B cell (primary cell): ENCODE measurements at regions not wholly inside any gene's neighbourhood (a gene's known extent, or its start where the extent isn't known, plus 50 kb on each side); places are given as distances from the start of the nearest gene placed in this dataset.

Experiments used
- ATAC-seq: fragments of 200-7000 bp; cut with Tn5 transposase; one replicate; pipeline ENCODE4 v1.10.0; 2021; ENCODE audit warnings: low read depth, mild to moderate bottlenecking, moderate number of reproducible peaks, moderate library complexity
- CTCF ChIA-PET: fragments of 350-600 bp; sonication (Branson Sonifier 250); formaldehyde crosslinking; loops from one replicate; lab custom pipeline; 2021; ENCODE audit warnings: antibody characterized with exemption, inconsistent platforms; lab: Charles Lee
- POLR2A ChIA-PET: fragments of 350-600 bp; sonication (Branson Sonifier 250); formaldehyde crosslinking; loops from one replicate; lab custom pipeline; 2021; ENCODE audit warnings: antibody characterized with exemption; lab: Charles Lee
- DNase-seq: peaks from one replicate; pipeline ENCODE4 v3.0.0; 2013
- H2AFZ ChIP-seq: 2 replicates; pipeline ENCODE4 v1.6.1; 2012; ENCODE audit warnings: mild to moderate bottlenecking, low read depth, low read length; ENCODE audit not compliant: insufficient read depth, poor library complexity, severe bottlenecking
- H3K27ac ChIP-seq, 2 donors: 1 replicate in 1 of 2; 2 replicates in 1 of 2; pipeline ENCODE4 v1.5.1; 2012 to 2013; ENCODE audit warnings: low read length in 2 of 2, mild to moderate bottlenecking in 2 of 2, moderate library complexity in 1 of 2
- H3K27me3 ChIP-seq, 4 experiments: fragments of 200-600 bp in 1 of 4; sonication (generic) in 1 of 4; replicated peaks in 1 of 4; 1 replicate in 2 of 4; 2 replicates in 2 of 4; pipeline versions ENCODE4 v1.6.1 to v1.7.0; 2013 to 2016; ENCODE audit warnings: low read length in 3 of 4, mild to moderate bottlenecking in 2 of 4, mixed read lengths in 1 of 4, moderate library complexity in 1 of 4; ENCODE audit not compliant: insufficient read depth in 4 of 4, control insufficient read depth in 3 of 4; ENCODE audit errors: control extremely low read depth in 1 of 4
- H3K36me3 ChIP-seq, 2 experiments: replicated peaks in 1 of 2; 1 replicate in 1 of 2; 2 replicates in 1 of 2; pipeline versions ENCODE4 v1.6.1 to v1.7.1; 2013; ENCODE audit warnings: low read length in 1 of 2; ENCODE audit not compliant: insufficient read depth in 2 of 2, control insufficient read depth in 1 of 2; ENCODE audit errors: control extremely low read depth in 1 of 2, extremely low read depth in 1 of 2
- H3K4me1 ChIP-seq, 2 donors: fragments of 200-600 bp in 1 of 2; sonication (generic) in 1 of 2; 1 replicate in 1 of 2; 2 replicates in 1 of 2; pipeline versions ENCODE4 v1.5.1 to v1.6.1; 2013 to 2017; ENCODE audit warnings: low read length in 2 of 2; ENCODE audit not compliant: control insufficient read depth in 2 of 2, insufficient read depth in 2 of 2
- H3K4me2 ChIP-seq: replicated peaks from 2 replicates; pipeline ENCODE3; 2012; ENCODE audit warnings: mild to moderate bottlenecking, low read depth, low read length; ENCODE audit not compliant: poor library complexity, severe bottlenecking
- H3K4me3 ChIP-seq, 5 experiments: fragments of 200-600 bp in 1 of 5; sonication (generic) in 1 of 5; 1 replicate in 3 of 5; 2 replicates in 2 of 5; pipeline versions ENCODE4 v1.5.1 to v1.7.0; 2011 to 2016; ENCODE audit warnings: low read length in 4 of 5, mild to moderate bottlenecking in 4 of 5, low read depth in 2 of 5, control low read depth in 1 of 5, moderate library complexity in 1 of 5; ENCODE audit not compliant: insufficient read depth in 1 of 5; ENCODE audit errors: control extremely low read depth in 1 of 5, extremely low read depth in 1 of 5
- H3K79me2 ChIP-seq: fragments of 200-600 bp; sonication (generic); one replicate; pipeline ENCODE4 v1.6.0; 2016; ENCODE audit warnings: low read length; ENCODE audit not compliant: control insufficient read depth, insufficient read depth
- H3K9ac ChIP-seq: fragments of 200-600 bp; sonication (generic); 2 replicates; pipeline ENCODE4 v1.6.1; 2017; ENCODE audit warnings: mild to moderate bottlenecking, low read length, moderate library complexity
- H3K9me3 ChIP-seq, 3 donors: one replicate each; pipeline versions ENCODE4 v1.6.1 to v1.7.1; 2013; ENCODE audit warnings: low read length in 2 of 3; ENCODE audit not compliant: control insufficient read depth in 2 of 3, insufficient read depth in 1 of 3; ENCODE audit errors: control extremely low read depth in 1 of 3
- H4K20me1 ChIP-seq: 2 replicates; pipeline ENCODE4 v1.6.0; 2012; ENCODE audit warnings: mild to moderate bottlenecking, low read length; ENCODE audit not compliant: insufficient read depth, control insufficient read depth, poor library complexity, severe bottlenecking
- H3K27ac Mint-ChIP-seq: one replicate; pipeline ENCODE4 v1.8.0; 2021; ENCODE audit warnings: mixed read lengths
- H3K27me3 Mint-ChIP-seq: one replicate; pipeline ENCODE4 v1.8.0; 2021; ENCODE audit warnings: mixed read lengths
- H3K4me1 Mint-ChIP-seq: one replicate; pipeline ENCODE4 v1.8.0; 2021; ENCODE audit warnings: mixed read lengths
- H3K4me3 Mint-ChIP-seq: one replicate; pipeline ENCODE4 v1.8.0; 2021; ENCODE audit warnings: mixed read lengths
- H3K9me3 Mint-ChIP-seq: one replicate; pipeline ENCODE4 v1.8.0; 2022; ENCODE audit warnings: mixed read lengths; ENCODE audit not compliant: insufficient read depth
- CTCF ChIP-seq: fragments of 200-600 bp; IDR thresholded peaks from one replicate; pipeline ENCODE4 v1.8.0; 2022; ENCODE audit warnings: antibody characterized with exemption, mild to moderate bottlenecking
- EZH2 ChIP-seq: IDR thresholded peaks from 2 replicates; pipeline ENCODE4 v1.6.1; 2012; ENCODE audit warnings: borderline replicate concordance, low read depth, mild to moderate bottlenecking, moderate library complexity, low read length; ENCODE audit not compliant: insufficient read depth, poor library complexity, severe bottlenecking
- WGBS: methylation state at CpG from one replicate; pipeline ENCODE4 v1.1.5; 2013; ENCODE audit warnings: missing lambda C conversion rate; ENCODE audit not compliant: insufficient coverage; 5-methylcytosine and 5-hydroxymethylcytosine counted together
- intact Hi-C: fragments of 100-400 bp; cut with micrococcal nuclease; formaldehyde crosslinking; loops from one replicate; pipeline ENCODE4 v1.10.0; 2022

- no peaks in the 10 kb centered on the region for H3K27me3 Mint-ChIP-seq
- H3K4me1 Mint-ChIP-seq, result no peaks in the 10 kb centered on the region
- CTCF ChIA-PET, result no interaction called here
- no peak overlapping the region for H3K4me3 ChIP-seq
- H3K4me2 ChIP-seq, result no peak overlapping the region
- H2AFZ ChIP-seq, result no peak overlapping the region
- no peaks in the 10 kb centered on the region for H3K4me1 ChIP-seq
- intact Hi-C loops, result no loop called here
- DNase-seq, result no peak
- TF ChIP-seq EZH2, result no peak
- H4K20me1 ChIP-seq, result no peaks in the 10 kb centered on the region
- H3K27me3 ChIP-seq, result no peaks in the 10 kb centered on the region
- no peak overlapping the region for H3K27ac ChIP-seq
- H3K4me3 Mint-ChIP-seq, result no peak overlapping the region
- H3K27ac Mint-ChIP-seq, result no peak overlapping the region
- no peaks in the 10 kb centered on the region for H3K9me3 ChIP-seq
- ATAC-seq, result no peak
- no peaks in the 10 kb centered on the region for H3K36me3 ChIP-seq
- no peaks in the 10 kb centered on the region for H3K9me3 Mint-ChIP-seq
- no peaks in the 10 kb centered on the region for H3K79me2 ChIP-seq
- POLR2A ChIA-PET, result no interaction called here
- WGBS, result no CpG with 5 or more reads among the region's 1 CpG
- H3K9ac ChIP-seq, result no peak overlapping the region
Measured at GRCh38 chrX:79443121-79443520, 76.0 kb upstream of the ITM2A start.

- Histone ChIP-seq H3K4me3 (no peak overlapping the region), H3K36me3 (no peaks in the 10 kb centered on the region), H2AFZ (no peak overlapping the region), H3K9ac (no peak overlapping the region), H3K79me2 (no peaks in the 10 kb centered on the region), H4K20me1 (no peaks in the 10 kb centered on the region), H3K9me3 (peaks cover 0 to 4% (median 0%) of the 10 kb centered on the region in 3 donors), H3K4me2 (no peak overlapping the region), H3K27me3 (no peaks in the 10 kb centered on the region), H3K27ac (no peak overlapping the region), H3K4me1 (no peaks in the 10 kb centered on the region)
- WGBS, result no CpG with 5 or more reads among the region's 5 CpGs
- no peak for TF ChIP-seq EZH2
- TF ChIP-seq CTCF, result no peak
- no peak overlapping the region for H3K4me3 Mint-ChIP-seq
- no peaks in the 10 kb centered on the region for H3K9me3 Mint-ChIP-seq
- ChIA-PET POLR2A (no interaction called here), CTCF (no interaction called here)
- intact Hi-C loops, result no loop called here
- H3K27ac Mint-ChIP-seq, result no peak overlapping the region
- ATAC-seq (no peak), DNase-seq (no peak)
- H3K27me3 Mint-ChIP-seq, result no peaks in the 10 kb centered on the region
- no peaks in the 10 kb centered on the region for H3K4me1 Mint-ChIP-seq
Measured at GRCh38 chrX:79440336-79440735, 73.2 kb upstream of the ITM2A start.
